Endodermal cell (in vitro differentiated cells): ENCODE measurements at regions not wholly inside any gene's neighbourhood (a gene's known extent, or its start where the extent isn't known, plus 50 kb on each side); places are given as distances from the start of the nearest gene placed in this dataset.

Experiments used
- DNase-seq: peaks from one replicate; pipeline ENCODE4 v3.0.0-alpha.2; 2017
- H3K27ac ChIP-seq: 2 replicates; pipeline ENCODE4 v1.5.1; 2013; ENCODE audit warnings: mild to moderate bottlenecking, low read depth, low read length, moderate library complexity
- H3K27me3 ChIP-seq: 2 replicates; pipeline ENCODE4 v1.6.1; 2013; ENCODE audit warnings: mild to moderate bottlenecking, low read length, moderate library complexity; ENCODE audit not compliant: insufficient read depth, control insufficient read depth, poor library complexity, severe bottlenecking
- H3K36me3 ChIP-seq: 2 replicates; pipeline ENCODE4 v1.7.0; 2013; ENCODE audit warnings: mild to moderate bottlenecking, low read length, moderate library complexity; ENCODE audit not compliant: control insufficient read depth, insufficient read depth
- H3K4me1 ChIP-seq: one replicate; pipeline ENCODE4 v1.7.0; 2013; ENCODE audit warnings: low read length; ENCODE audit not compliant: control insufficient read depth, insufficient read depth
- H3K4me3 ChIP-seq: 2 replicates; pipeline ENCODE4 v1.5.1; 2013; ENCODE audit warnings: mild to moderate bottlenecking, low read length, moderate library complexity
- H3K9ac ChIP-seq: 2 replicates; pipeline ENCODE4 v1.6.1; 2013; ENCODE audit warnings: mild to moderate bottlenecking, low read length, moderate library complexity; ENCODE audit not compliant: poor library complexity, severe bottlenecking; ENCODE audit errors: extremely low read depth
- H3K9me3 ChIP-seq: 2 replicates; pipeline ENCODE4 v1.6.1; 2013; ENCODE audit warnings: mild to moderate bottlenecking, low read length, moderate library complexity; ENCODE audit not compliant: control insufficient read depth
- H3K27ac Mint-ChIP-seq: 2 replicates; pipeline ENCODE4 v1.8.0; 2020; ENCODE audit warnings: mixed read lengths
- H3K27me3 Mint-ChIP-seq: 2 replicates; pipeline ENCODE4 v1.8.0; 2021; ENCODE audit warnings: mild to moderate bottlenecking, mixed read lengths; ENCODE audit not compliant: insufficient read depth
- H3K36me3 Mint-ChIP-seq: 2 replicates; pipeline ENCODE4 v1.8.0; 2020; ENCODE audit warnings: low read depth, mixed read lengths
- H3K4me1 Mint-ChIP-seq: 2 replicates; pipeline ENCODE4 v1.8.0; 2020; ENCODE audit warnings: mixed read lengths
- H3K4me3 Mint-ChIP-seq: 2 replicates; pipeline ENCODE4 v1.8.0; 2020; ENCODE audit warnings: mild to moderate bottlenecking, moderate library complexity, mixed read lengths
- H3K9me3 Mint-ChIP-seq: 2 replicates; pipeline ENCODE4 v1.8.0; 2020; ENCODE audit warnings: mild to moderate bottlenecking, mixed read lengths
- CTCF ChIP-seq: fragments of 200-600 bp; sonication (generic); conservative IDR thresholded peaks from 2 replicates; pipeline ENCODE4 v1.5.0; 2021; ENCODE audit warnings: antibody characterized with exemption, mild to moderate bottlenecking
- WGBS, 2 experiments: methylation state at CpG; one replicate each; pipeline versions ENCODE4 v1.1.5 to v1.1.7; 2013; ENCODE audit warnings: missing lambda C conversion rate in 2 of 2, mixed read lengths in 1 of 2; ENCODE audit not compliant: insufficient coverage in 1 of 2, insufficient read length in 1 of 2; 5-methylcytosine and 5-hydroxymethylcytosine counted together

GRCh38 chr3:101146946-101147345 lies 153.7 kb upstream of the ABI3BP start:
- H3K9me3 Mint-ChIP-seq = no peaks in the 10 kb centered on the region
- H3K27ac Mint-ChIP-seq = no peak overlapping the region
- Histone ChIP-seq H3K4me1 (peaks cover 16% of the 10 kb centered on the region), H3K9me3 (no peaks in the 10 kb centered on the region), H3K27ac (no peak overlapping the region), H3K4me3 (no peak overlapping the region), H3K27me3 (no peaks in the 10 kb centered on the region), H3K9ac (no peak overlapping the region), H3K36me3 (no peaks in the 10 kb centered on the region)
- no peaks in the 10 kb centered on the region for H3K36me3 Mint-ChIP-seq
- no peak for TF ChIP-seq CTCF
- H3K27me3 Mint-ChIP-seq = no peaks in the 10 kb centered on the region
- H3K4me3 Mint-ChIP-seq = no peak overlapping the region
- no peak for DNase-seq
- peaks cover 22% of the 10 kb centered on the region for H3K4me1 Mint-ChIP-seq
- 81 to 86% methylated on average over 1 to 2 of the region's 2 CpGs for WGBS, 2 experiments

GRCh38 chr3:101144105-101144504 lies 150.9 kb upstream of the ABI3BP start:
- no peak overlapping the region for H3K4me3 ChIP-seq
- H3K4me1 ChIP-seq = peaks cover 16% of the 10 kb centered on the region
- Mint-ChIP-seq H3K36me3 (no peaks in the 10 kb centered on the region), H3K27me3 (no peaks in the 10 kb centered on the region), H3K4me3 (no peak overlapping the region), H3K27ac (no peak overlapping the region), H3K9me3 (no peaks in the 10 kb centered on the region), H3K4me1 (peaks cover 29% of the 10 kb centered on the region)
- no peaks in the 10 kb centered on the region for H3K27me3 ChIP-seq
- DNase-seq = peak; percentile 56
- no peak overlapping the region for H3K9ac ChIP-seq
- H3K36me3 ChIP-seq = no peaks in the 10 kb centered on the region
- no peak overlapping the region for H3K27ac ChIP-seq
- WGBS, 2 experiments = 98 to 100% methylated on average over 1 to 3 of the region's 3 CpGs
- no peaks in the 10 kb centered on the region for H3K9me3 ChIP-seq
- peak; percentile 39 for TF ChIP-seq CTCF

- Histone ChIP-seq H3K9me3 (no peaks in the 10 kb centered on the region), H3K9ac (no peak overlapping the region), H3K27me3 (no peaks in the 10 kb centered on the region), H3K36me3 (no peaks in the 10 kb centered on the region), H3K4me1 (peaks cover 22% of the 10 kb centered on the region), H3K4me3 (no peak overlapping the region), H3K27ac (no peak overlapping the region)
- TF ChIP-seq CTCF = no peak
- H3K4me1 Mint-ChIP-seq = peaks cover 38% of the 10 kb centered on the region
- no peak for DNase-seq
- WGBS, 2 experiments = 94 to 96% methylated on average over 3 of the region's 3 CpGs
- no peak overlapping the region for H3K27ac Mint-ChIP-seq
- H3K36me3 Mint-ChIP-seq = no peaks in the 10 kb centered on the region
- no peaks in the 10 kb centered on the region for H3K27me3 Mint-ChIP-seq
- H3K9me3 Mint-ChIP-seq = no peaks in the 10 kb centered on the region
- no peak overlapping the region for H3K4me3 Mint-ChIP-seq
Observed at GRCh38 chr3:101143012-101143411, 149.8 kb upstream of the ABI3BP start.
